HCT116 (cell line): ENCODE measurements at regions not wholly inside any gene's neighbourhood (a gene's known extent, or its start where the extent isn't known, plus 50 kb on each side); places are given as distances from the start of the nearest gene placed in this dataset.

ENCODE experiments used
- ATAC-seq: fragments of 200-7000 bp; cut with Tn5 transposase; 2 replicates; pipeline ENCODE4 v1.9.1; 2020; ENCODE audit warnings: mild to moderate bottlenecking, moderate library complexity
- BruUV-seq: library from RNA; stranded (reverse); fragments of 400-500 nt; replicated peaks from 2 replicates; lab custom pipeline; 2021; lab: Mats Ljungman, UMichigan
- CTCF ChIA-PET: fragments of 300-600 bp; sonication (Branson Sonifier 250); formaldehyde crosslinking; loops from one replicate; lab custom pipeline; 2021; ENCODE audit warnings: antibody characterized with exemption; lab: Charles Lee
- POLR2A ChIA-PET: fragments of 300-600, 350-600 bp; sonication (Branson Sonifier 250); formaldehyde crosslinking; loops from one replicate; lab custom pipeline; 2021; ENCODE audit warnings: antibody characterized with exemption; lab: Charles Lee
- RAD21 ChIA-PET, 2 experiments: fragments of 300-600 bp; sonication (Branson Sonifier 250); formaldehyde crosslinking; loops; one replicate each; lab custom pipeline; 2023; ENCODE audit warnings: low total read pairs in 2 of 2; ENCODE audit not compliant: uncharacterized antibody in 2 of 2, unreplicated experiment in 2 of 2, low non-redundant PET in 1 of 2; lab: Charles Lee
- DNase-seq: peaks from one replicate; pipeline ENCODE4 v3.0.0-alpha.2; 2010; ENCODE audit warnings: low read depth, low spot score
- H2AFZ ChIP-seq: fragments of 200-600 bp; shearing (Covaris generic), sonication (generic); 2 replicates; pipeline ENCODE4 v1.6.1; 2017; ENCODE audit warnings: low read depth, mixed run types, mixed read lengths, antibody characterized with exemption, low read length; ENCODE audit not compliant: poor library complexity, severe bottlenecking
- H3K27ac ChIP-seq: 2 replicates; pipeline ENCODE4 v1.5.1; 2012; ENCODE audit warnings: low read depth, low read length
- H3K27me3 ChIP-seq: fragments of 200-600 bp; sonication (generic); 2 replicates; pipeline ENCODE4 v1.6.1; 2016; ENCODE audit warnings: mixed run types, low read length, mixed read lengths; ENCODE audit not compliant: insufficient read depth
- H3K36me3 ChIP-seq, 2 experiments: fragments of 200-500 bp in 1 of 2; fragments of 200-600 bp in 1 of 2; sonication (Bioruptor generic) in 1 of 2; sonication (generic) in 1 of 2; 2 replicates each; pipeline versions ENCODE4 v1.5.1 to v1.6.1; 2014 to 2016; ENCODE audit warnings: low read length in 2 of 2, inconsistent platforms in 1 of 2, mixed read lengths in 1 of 2, mixed run types in 1 of 2; ENCODE audit not compliant: insufficient read depth in 2 of 2, control insufficient read depth in 1 of 2
- H3K4me1 ChIP-seq, 2 experiments: fragments of 200-600 bp in 1 of 2; sonication (generic) in 1 of 2; 2 replicates each; pipeline versions ENCODE4 v1.5.1 to v1.6.1; 2012 to 2017; ENCODE audit warnings: low read length in 2 of 2, inconsistent platforms in 1 of 2, mild to moderate bottlenecking in 1 of 2, mixed read lengths in 1 of 2, mixed run types in 1 of 2, moderate library complexity in 1 of 2; ENCODE audit not compliant: insufficient read depth in 2 of 2, control insufficient read depth in 1 of 2
- H3K4me2 ChIP-seq: fragments of 200-600 bp; sonication (generic); 2 replicates; pipeline ENCODE4 v1.6.1; 2017; ENCODE audit warnings: mixed run types, low read length, mixed read lengths
- H3K4me3 ChIP-seq, 2 experiments: fragments of 200-600 bp in 1 of 2; sonication (generic) in 1 of 2; replicated peaks in 1 of 2; 2 replicates each; pipeline ENCODE4 v1.5.1; 2011 to 2016; ENCODE audit warnings: low read length in 2 of 2, control low read depth in 1 of 2, low read depth in 1 of 2, mild to moderate bottlenecking in 1 of 2, mixed read lengths in 1 of 2, mixed run types in 1 of 2
- H3K79me2 ChIP-seq: fragments of 200-600 bp; sonication (generic); 2 replicates; pipeline ENCODE4 v1.6.1; 2017; ENCODE audit warnings: mild to moderate bottlenecking, mixed run types, low read length, moderate library complexity, mixed read lengths; ENCODE audit not compliant: insufficient read depth
- H3K9ac ChIP-seq: fragments of 200-600 bp; sonication (generic); 2 replicates; pipeline ENCODE4 v1.6.1; 2016; ENCODE audit warnings: low read length, mixed read lengths
- H3K9me2 ChIP-seq: fragments of 200-600 bp; sonication (generic), shearing (Covaris generic); 2 replicates; pipeline ENCODE4 v1.6.1; 2017; ENCODE audit warnings: mixed run types, mild to moderate bottlenecking, moderate library complexity; ENCODE audit not compliant: insufficient read depth
- H3K9me3 ChIP-seq, 2 experiments: fragments of 200-500 bp in 1 of 2; fragments of 200-600 bp in 1 of 2; sonication (Bioruptor generic) in 1 of 2; sonication (generic) in 1 of 2; 2 replicates each; pipeline ENCODE4 v1.6.1; 2014 to 2017; ENCODE audit warnings: low read length in 2 of 2, mixed read lengths in 2 of 2, inconsistent platforms in 1 of 2, low read depth in 1 of 2, mild to moderate bottlenecking in 1 of 2, mixed run types in 1 of 2, moderate library complexity in 1 of 2; ENCODE audit not compliant: control insufficient read depth in 1 of 2, insufficient read depth in 1 of 2
- H4K20me1 ChIP-seq: fragments of 200-600 bp; sonication (generic), shearing (Covaris generic); 2 replicates; pipeline ENCODE4 v1.6.1; 2017; ENCODE audit warnings: mixed run types, mild to moderate bottlenecking, moderate library complexity; ENCODE audit not compliant: insufficient read depth
- ELF1 ChIP-seq: IDR thresholded peaks from 2 replicates; pipeline ENCODE4 v1.6.1; 2012; ENCODE audit warnings: low read depth, borderline replicate concordance
- FOSL1 ChIP-seq: IDR thresholded peaks from 2 replicates; pipeline ENCODE4 v1.6.1; 2012; ENCODE audit warnings: low read depth
- JUND ChIP-seq: IDR thresholded peaks from 2 replicates; pipeline ENCODE4 v1.6.1; 2012
- POLR2AphosphoS5 ChIP-seq: IDR thresholded peaks from 2 replicates; pipeline ENCODE4 v1.6.1; 2011; ENCODE audit warnings: mild to moderate bottlenecking, low read depth, low read length, moderate library complexity
- RAD21 ChIP-seq: IDR thresholded peaks from 2 replicates; pipeline ENCODE4 v1.6.1; 2012; ENCODE audit warnings: low read depth, mild to moderate bottlenecking
- REST ChIP-seq: IDR thresholded peaks from 2 replicates; pipeline ENCODE4 v1.6.1; 2012; ENCODE audit warnings: low read depth
- SP1 ChIP-seq: IDR thresholded peaks from 2 replicates; pipeline ENCODE4 v1.6.1; 2012; ENCODE audit warnings: low read depth
- SRF ChIP-seq: IDR thresholded peaks from 2 replicates; pipeline ENCODE4 v1.6.1; 2012; ENCODE audit warnings: low read depth
- ZBTB33 ChIP-seq: IDR thresholded peaks from 2 replicates; pipeline ENCODE4 v1.6.1; 2011; ENCODE audit warnings: mild to moderate bottlenecking, low read length, moderate library complexity; ENCODE audit not compliant: insufficient replicate concordance; ENCODE audit errors: extremely low read depth
- intact Hi-C: fragments of 100-400 bp; cut with micrococcal nuclease; formaldehyde crosslinking; loops from 2 replicates; pipeline ENCODE4 v1.10.0; 2022

GRCh38 chr1:96253246-96254035, 468.1 kb upstream of the PTBP2 start:
- no peaks in the 10 kb centered on the region for H3K9me2 ChIP-seq
- TF ChIP-seq ZBTB33 (no peak), JUND (no peak), REST (no peak), POLR2AphosphoS5 (no peak), FOSL1 (no peak), SRF (no peak), ELF1 (no peak), SP1 (no peak), RAD21 (no peak)
- no peak overlapping the region for H2AFZ ChIP-seq
- no peak overlapping the region for H3K27ac ChIP-seq
- H3K9me3 ChIP-seq = no peaks in the 10 kb centered on the region
- no peaks in the 10 kb centered on the region for H3K27me3 ChIP-seq
- DNase-seq = no peak
- H3K4me3 ChIP-seq = no peak overlapping the region
- POLR2A ChIA-PET = no interaction called here
- no peak overlapping the region for H3K9ac ChIP-seq
- ATAC-seq = no peak
- no peaks in the 10 kb centered on the region for H4K20me1 ChIP-seq
- no peak overlapping the region for H3K4me2 ChIP-seq
- RAD21 ChIA-PET = no interaction called here
- no peaks in the 10 kb centered on the region for H3K4me1 ChIP-seq
- intact Hi-C loops = no loop called here
- CTCF ChIA-PET = no interaction called here
- H3K79me2 ChIP-seq = no peaks in the 10 kb centered on the region
- no peaks in the 10 kb centered on the region for H3K36me3 ChIP-seq
- no TSS peak for BruUV-seq
